ENCODE measurements at regions not wholly inside any gene's neighbourhood (a gene's known extent, or its start where the extent isn't known, plus 50 kb on each side); places are given as distances from the start of the nearest gene placed in this dataset.

- Histone ChIP-seq H3K9me3 (no peaks in the 10 kb centered on the region), H3K36me3 (no peaks in the 10 kb centered on the region), H3K27ac (no peak overlapping the region), H3K4me3 (no peak overlapping the region), H3K4me1 (no peaks in the 10 kb centered on the region), H3K27me3 (no peaks in the 10 kb centered on the region)
- intact Hi-C loops (cut with DNase I): no loop called here
- no peak for DNase-seq (ENCODE audit: low spot score in 2 of 2)
- no peak for TF ChIP-seq CTCF (IDR thresholded peaks at IDR 0.05)
These were observed 83.5 kb upstream of the GREM2 start for GRCh38 chr1:240695416-240695815.

- Histone ChIP-seq H3K4me3 (no peak overlapping the region), H3K36me3 (no peaks in the 10 kb centered on the region), H3K27ac (no peak overlapping the region), H3K27me3 (no peaks in the 10 kb centered on the region), H3K4me1 (no peaks in the 10 kb centered on the region), H3K9me3 (no peaks in the 10 kb centered on the region)
- intact Hi-C loops (cut with DNase I): no loop called here
- DNase-seq (ENCODE audit: low spot score in 2 of 2): no peak
- no peak for TF ChIP-seq CTCF (IDR thresholded peaks at IDR 0.05)
These were observed 81.9 kb upstream of the GREM2 start for GRCh38 chr1:240693844-240694243.

GRCh38 chr1:240693036-240693435 is 81.1 kb upstream of the GREM2 start:
- H3K27me3 ChIP-seq: no peaks in the 10 kb centered on the region

GRCh38 chr1:240691909-240692705 is 80.2 kb upstream of the GREM2 start:
- intact Hi-C loops (cut with DNase I): no loop called here
- TF ChIP-seq CTCF (IDR thresholded peaks at IDR 0.05): peak in 1 of 3 experiments; percentile 17
- Histone ChIP-seq H3K27ac (no peak overlapping the region), H3K36me3 (no peaks in the 10 kb centered on the region), H3K27me3 (no peaks in the 10 kb centered on the region), H3K4me3 (no peak overlapping the region), H3K4me1 (no peaks in the 10 kb centered on the region), H3K9me3 (no peaks in the 10 kb centered on the region)
- DNase-seq (ENCODE audit: low spot score in 2 of 2): peak in 1 of 2 donors; percentile 64

More at GRCh38 chr1:240693036-240693435, 81.1 kb upstream of the GREM2 start:
- no peak for TF ChIP-seq CTCF (IDR thresholded peaks at IDR 0.05)
- H3K4me1 ChIP-seq: no peaks in the 10 kb centered on the region
- no peak for DNase-seq (ENCODE audit: low spot score in 2 of 2)
- H3K27ac ChIP-seq: no peak overlapping the region
- no peak overlapping the region for H3K4me3 ChIP-seq
- no peaks in the 10 kb centered on the region for H3K9me3 ChIP-seq
- intact Hi-C loops (cut with DNase I): no loop called here
- H3K36me3 ChIP-seq: no peaks in the 10 kb centered on the region

GRCh38 chr1:240691501-240691900 is 79.5 kb upstream of the GREM2 start:
- no peak overlapping the region for H3K4me3 ChIP-seq
- intact Hi-C loops (cut with DNase I): no loop called here
- H3K27ac ChIP-seq: no peak overlapping the region
- H3K36me3 ChIP-seq: no peaks in the 10 kb centered on the region
- DNase-seq (ENCODE audit: low spot score in 2 of 2): no peak
- no peaks in the 10 kb centered on the region for H3K27me3 ChIP-seq
- H3K9me3 ChIP-seq: no peaks in the 10 kb centered on the region
- TF ChIP-seq CTCF (IDR thresholded peaks at IDR 0.05): no peak
- no peaks in the 10 kb centered on the region for H3K4me1 ChIP-seq
